ENCODE measurements at regions not wholly inside any gene's neighbourhood (a gene's known extent, or its start where the extent isn't known, plus 50 kb on each side); places are given as distances from the start of the nearest gene placed in this dataset.

DNA sequence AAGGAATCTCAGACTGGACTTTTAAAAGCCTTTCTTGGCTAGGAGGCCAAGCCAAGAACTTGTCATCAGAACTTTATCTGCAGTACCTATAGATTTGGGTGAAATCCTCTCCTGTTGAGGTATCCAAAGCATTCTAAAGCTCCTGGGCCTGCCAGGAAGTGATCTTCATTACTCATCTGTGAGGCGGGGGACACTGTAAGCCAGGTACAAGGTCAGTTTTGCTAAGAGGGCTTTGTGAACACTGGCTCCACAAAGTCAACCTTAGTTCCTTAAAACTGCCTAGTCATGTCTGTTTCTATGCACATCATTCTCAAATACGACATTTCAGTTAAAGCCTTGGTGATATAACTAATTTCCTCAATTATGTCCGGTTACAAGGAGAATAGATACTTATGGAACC lies 236.7 kb downstream of the PIK3R1 start:
- Histone ChIP-seq H3F3A (ENCODE audit: low read depth) (no peaks in the 10 kb centered on the region), H3K4me2 (no peak overlapping the region), H3K27ac (no peak overlapping the region), H3K9ac (no peak overlapping the region), H3K27me3 (no peaks in the 10 kb centered on the region), H3K4me3 (no peak overlapping the region), H2AFZ (replicated peaks) (no peak overlapping the region), H3K79me2 (ENCODE audit: low read depth) (no peaks in the 10 kb centered on the region), H3K36me3 (no peaks in the 10 kb centered on the region), H3K4me1 (peaks cover 8% of the 10 kb centered on the region), H4K20me1 (ENCODE audit: low read depth) (no peaks in the 10 kb centered on the region), H3K9me3 (ENCODE audit: low read depth) (no peaks in the 10 kb centered on the region)
- Mint-ChIP-seq H3K9me3 (peaks cover 11% of the 10 kb centered on the region), H3K27me3 (ENCODE audit: insufficient read depth, low read depth) (no peaks in the 10 kb centered on the region), H3K4me3 (no peak overlapping the region), H3K36me3 (peaks cover 2% of the 10 kb centered on the region), H3K27ac (no peak overlapping the region), H3K4me1 (no peaks in the 10 kb centered on the region)
- DNase-seq (ENCODE audit: low spot score), result no peak
- no peak for TF ChIP-seq CTCF (IDR thresholded peaks at IDR 0.05)
- no peak for TF ChIP-seq EZH2 (IDR thresholded peaks at IDR 0.05)
- TF ChIP-seq EZH2phosphoT487 (IDR thresholded peaks at IDR 0.05), result no peak

DNA sequence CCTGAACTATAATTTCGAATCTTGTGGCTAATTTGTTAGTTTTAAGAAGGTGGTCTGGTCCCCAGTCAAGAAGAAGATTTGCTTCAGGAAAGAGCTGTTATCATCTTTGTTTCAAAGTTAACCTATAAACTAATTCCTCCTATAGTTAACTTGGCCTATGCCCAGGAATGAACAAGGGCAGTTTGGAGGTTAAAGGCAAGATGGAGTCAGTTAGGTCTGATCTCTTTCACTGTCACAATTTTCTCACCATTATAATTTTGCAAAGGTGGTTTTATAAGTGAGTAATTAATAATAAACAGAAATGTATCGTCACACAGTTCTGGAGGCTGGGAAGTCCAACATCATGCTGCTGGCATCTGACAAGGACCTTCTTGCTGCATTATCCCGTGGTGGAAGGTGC lies 238.6 kb downstream of the PIK3R1 start:
- Mint-ChIP-seq H3K4me3 (no peak overlapping the region), H3K27ac (no peak overlapping the region), H3K36me3 (peaks cover 2% of the 10 kb centered on the region), H3K9me3 (peaks cover 11% of the 10 kb centered on the region), H3K4me1 (no peaks in the 10 kb centered on the region), H3K27me3 (ENCODE audit: insufficient read depth, low read depth) (no peaks in the 10 kb centered on the region)
- Histone ChIP-seq H3K4me2 (no peak overlapping the region), H3K4me1 (peaks cover 8% of the 10 kb centered on the region), H3K4me3 (no peak overlapping the region), H2AFZ (replicated peaks) (no peak overlapping the region), H3K9ac (no peak overlapping the region), H3K9me3 (ENCODE audit: low read depth) (no peaks in the 10 kb centered on the region), H3F3A (ENCODE audit: low read depth) (no peaks in the 10 kb centered on the region), H3K36me3 (no peaks in the 10 kb centered on the region), H3K27ac (no peak overlapping the region), H3K27me3 (no peaks in the 10 kb centered on the region), H4K20me1 (ENCODE audit: low read depth) (no peaks in the 10 kb centered on the region), H3K79me2 (ENCODE audit: low read depth) (no peaks in the 10 kb centered on the region)
- DNase-seq (ENCODE audit: low spot score), result no peak
- TF ChIP-seq CTCF (IDR thresholded peaks at IDR 0.05) (no peak), EZH2phosphoT487 (IDR thresholded peaks at IDR 0.05) (no peak), EZH2 (IDR thresholded peaks at IDR 0.05) (no peak)

DNA sequence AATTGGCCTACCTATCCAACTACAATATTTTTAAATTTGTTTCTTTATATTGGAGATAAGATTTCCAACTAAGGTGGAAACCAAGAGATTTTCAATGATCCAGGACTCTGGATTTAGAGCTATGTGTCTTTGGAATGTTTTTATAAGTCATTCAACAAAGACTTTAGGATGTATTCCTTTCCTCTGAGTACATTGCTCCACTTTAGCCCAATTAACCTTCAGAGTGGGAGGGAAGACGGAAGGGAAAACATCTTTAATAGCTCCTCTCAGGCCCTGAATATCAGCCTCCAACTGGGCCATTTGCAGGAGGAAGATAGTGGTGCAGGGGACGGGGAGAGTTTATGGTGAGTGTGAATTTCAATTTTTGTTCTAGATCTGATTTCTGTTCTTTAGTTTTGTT lies 239.2 kb downstream of the PIK3R1 start:
- TF ChIP-seq EZH2phosphoT487 (IDR thresholded peaks at IDR 0.05), result no peak
- no peak for TF ChIP-seq EZH2 (IDR thresholded peaks at IDR 0.05)
- no peak for TF ChIP-seq CTCF (IDR thresholded peaks at IDR 0.05)
- Histone ChIP-seq H3K4me1 (peaks cover 9% of the 10 kb centered on the region), H3K79me2 (ENCODE audit: low read depth) (no peaks in the 10 kb centered on the region), H3F3A (ENCODE audit: low read depth) (peaks cover 5% of the 10 kb centered on the region), H3K9me3 (ENCODE audit: low read depth) (no peaks in the 10 kb centered on the region), H3K27ac (no peak overlapping the region), H3K4me2 (no peak overlapping the region), H4K20me1 (ENCODE audit: low read depth) (no peaks in the 10 kb centered on the region), H3K4me3 (no peak overlapping the region), H3K27me3 (no peaks in the 10 kb centered on the region), H2AFZ (replicated peaks) (no peak overlapping the region), H3K9ac (no peak overlapping the region), H3K36me3 (no peaks in the 10 kb centered on the region)
- H3K4me3 Mint-ChIP-seq, result no peak overlapping the region
- H3K27ac Mint-ChIP-seq, result no peak overlapping the region
- H3K9me3 Mint-ChIP-seq, result peaks cover 11% of the 10 kb centered on the region
- H3K4me1 Mint-ChIP-seq, result peaks cover 1% of the 10 kb centered on the region
- no peaks in the 10 kb centered on the region for H3K27me3 Mint-ChIP-seq (ENCODE audit: insufficient read depth, low read depth)
- DNase-seq (ENCODE audit: low spot score), result no peak
- peaks cover 2% of the 10 kb centered on the region for H3K36me3 Mint-ChIP-seq

Measured in neural progenitor cell (in vitro differentiated cells).